Hepatic stellate cell (primary cell): ENCODE measurements at regions not wholly inside any gene's neighbourhood (a gene's known extent, or its start where the extent isn't known, plus 50 kb on each side); places are given as distances from the start of the nearest gene placed in this dataset.

Experiments used
- DNase-seq: peaks from one replicate; pipeline ENCODE4 v3.0.0; 2011; ENCODE audit warnings: low spot score

- no peak for DNase-seq
Observed at GRCh38 chr12:89994911-89995310, 286.3 kb upstream of the ATP2B1 start.

GRCh38 chr12:89993632-89994031 lies 285.0 kb upstream of the ATP2B1 start:
- DNase-seq = no peak

GRCh38 chr12:89992668-89993451 lies 284.2 kb upstream of the ATP2B1 start:
- DNase-seq = no peak

GRCh38 chr12:89991807-89992590 lies 283.4 kb upstream of the ATP2B1 start:
- DNase-seq = no peak

- no peak for DNase-seq
Observed at GRCh38 chr12:89988188-89988915, 279.7 kb upstream of the ATP2B1 start.

GRCh38 chr12:89985935-89986334 lies 277.3 kb upstream of the ATP2B1 start:
- no peak for DNase-seq

- DNase-seq = no peak
Observed at GRCh38 chr12:89984846-89985245, 276.2 kb upstream of the ATP2B1 start.

GRCh38 chr12:89983622-89984021 lies 275.0 kb upstream of the ATP2B1 start:
- no peak for DNase-seq

GRCh38 chr12:89980236-89980635 lies 271.6 kb upstream of the ATP2B1 start:
- no peak for DNase-seq

- DNase-seq = no peak
Observed at GRCh38 chr12:89977405-89978085, 268.9 kb upstream of the ATP2B1 start.

GRCh38 chr12:89976866-89977265 lies 268.2 kb upstream of the ATP2B1 start:
- DNase-seq = no peak

- DNase-seq = no peak
Observed at GRCh38 chr12:89975574-89975973, 266.9 kb upstream of the ATP2B1 start.

GRCh38 chr12:89971880-89972279 lies 263.2 kb upstream of the ATP2B1 start:
- no peak for DNase-seq

GRCh38 chr12:89970722-89971121 lies 262.1 kb upstream of the ATP2B1 start:
- no peak for DNase-seq

GRCh38 chr12:89969093-89969492 lies 260.5 kb upstream of the ATP2B1 start:
- DNase-seq = no peak

GRCh38 chr12:89968151-89968700 lies 259.6 kb upstream of the ATP2B1 start:
- no peak for DNase-seq

- no peak for DNase-seq
Observed at GRCh38 chr12:89966495-89967240, 258.0 kb upstream of the ATP2B1 start.

GRCh38 chr12:89965993-89966392 lies 257.4 kb upstream of the ATP2B1 start:
- DNase-seq = no peak

- DNase-seq = no peak
Observed at GRCh38 chr12:89962648-89963047, 254.0 kb upstream of the ATP2B1 start.

- DNase-seq = no peak
Observed at GRCh38 chr12:89960607-89961394, 252.2 kb upstream of the ATP2B1 start.
